ENCODE measurements at regions not wholly inside any gene's neighbourhood (a gene's known extent, or its start where the extent isn't known, plus 50 kb on each side); places are given as distances from the start of the nearest gene placed in this dataset.

DNA sequence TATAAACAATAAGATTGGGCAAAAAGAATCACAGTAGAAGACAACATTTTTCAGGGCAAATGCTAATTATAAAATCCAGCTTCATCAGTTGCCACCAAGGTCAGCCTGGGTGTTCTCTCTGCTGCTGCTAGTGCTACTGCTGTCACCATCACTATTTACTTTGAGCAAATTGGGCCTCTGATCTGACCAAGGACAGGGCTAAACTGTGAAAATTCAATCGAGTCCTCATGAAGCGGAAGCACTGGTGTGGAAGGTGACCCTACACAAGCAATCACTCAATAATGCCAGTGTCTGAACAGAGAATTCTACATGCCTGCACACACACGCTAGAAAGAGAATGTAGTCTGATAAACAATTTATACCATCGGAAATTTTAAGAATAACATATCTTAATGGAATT is 122.9 kb upstream of the TTC29 start (continued):
- TF ChIP-seq, protein P1, sequence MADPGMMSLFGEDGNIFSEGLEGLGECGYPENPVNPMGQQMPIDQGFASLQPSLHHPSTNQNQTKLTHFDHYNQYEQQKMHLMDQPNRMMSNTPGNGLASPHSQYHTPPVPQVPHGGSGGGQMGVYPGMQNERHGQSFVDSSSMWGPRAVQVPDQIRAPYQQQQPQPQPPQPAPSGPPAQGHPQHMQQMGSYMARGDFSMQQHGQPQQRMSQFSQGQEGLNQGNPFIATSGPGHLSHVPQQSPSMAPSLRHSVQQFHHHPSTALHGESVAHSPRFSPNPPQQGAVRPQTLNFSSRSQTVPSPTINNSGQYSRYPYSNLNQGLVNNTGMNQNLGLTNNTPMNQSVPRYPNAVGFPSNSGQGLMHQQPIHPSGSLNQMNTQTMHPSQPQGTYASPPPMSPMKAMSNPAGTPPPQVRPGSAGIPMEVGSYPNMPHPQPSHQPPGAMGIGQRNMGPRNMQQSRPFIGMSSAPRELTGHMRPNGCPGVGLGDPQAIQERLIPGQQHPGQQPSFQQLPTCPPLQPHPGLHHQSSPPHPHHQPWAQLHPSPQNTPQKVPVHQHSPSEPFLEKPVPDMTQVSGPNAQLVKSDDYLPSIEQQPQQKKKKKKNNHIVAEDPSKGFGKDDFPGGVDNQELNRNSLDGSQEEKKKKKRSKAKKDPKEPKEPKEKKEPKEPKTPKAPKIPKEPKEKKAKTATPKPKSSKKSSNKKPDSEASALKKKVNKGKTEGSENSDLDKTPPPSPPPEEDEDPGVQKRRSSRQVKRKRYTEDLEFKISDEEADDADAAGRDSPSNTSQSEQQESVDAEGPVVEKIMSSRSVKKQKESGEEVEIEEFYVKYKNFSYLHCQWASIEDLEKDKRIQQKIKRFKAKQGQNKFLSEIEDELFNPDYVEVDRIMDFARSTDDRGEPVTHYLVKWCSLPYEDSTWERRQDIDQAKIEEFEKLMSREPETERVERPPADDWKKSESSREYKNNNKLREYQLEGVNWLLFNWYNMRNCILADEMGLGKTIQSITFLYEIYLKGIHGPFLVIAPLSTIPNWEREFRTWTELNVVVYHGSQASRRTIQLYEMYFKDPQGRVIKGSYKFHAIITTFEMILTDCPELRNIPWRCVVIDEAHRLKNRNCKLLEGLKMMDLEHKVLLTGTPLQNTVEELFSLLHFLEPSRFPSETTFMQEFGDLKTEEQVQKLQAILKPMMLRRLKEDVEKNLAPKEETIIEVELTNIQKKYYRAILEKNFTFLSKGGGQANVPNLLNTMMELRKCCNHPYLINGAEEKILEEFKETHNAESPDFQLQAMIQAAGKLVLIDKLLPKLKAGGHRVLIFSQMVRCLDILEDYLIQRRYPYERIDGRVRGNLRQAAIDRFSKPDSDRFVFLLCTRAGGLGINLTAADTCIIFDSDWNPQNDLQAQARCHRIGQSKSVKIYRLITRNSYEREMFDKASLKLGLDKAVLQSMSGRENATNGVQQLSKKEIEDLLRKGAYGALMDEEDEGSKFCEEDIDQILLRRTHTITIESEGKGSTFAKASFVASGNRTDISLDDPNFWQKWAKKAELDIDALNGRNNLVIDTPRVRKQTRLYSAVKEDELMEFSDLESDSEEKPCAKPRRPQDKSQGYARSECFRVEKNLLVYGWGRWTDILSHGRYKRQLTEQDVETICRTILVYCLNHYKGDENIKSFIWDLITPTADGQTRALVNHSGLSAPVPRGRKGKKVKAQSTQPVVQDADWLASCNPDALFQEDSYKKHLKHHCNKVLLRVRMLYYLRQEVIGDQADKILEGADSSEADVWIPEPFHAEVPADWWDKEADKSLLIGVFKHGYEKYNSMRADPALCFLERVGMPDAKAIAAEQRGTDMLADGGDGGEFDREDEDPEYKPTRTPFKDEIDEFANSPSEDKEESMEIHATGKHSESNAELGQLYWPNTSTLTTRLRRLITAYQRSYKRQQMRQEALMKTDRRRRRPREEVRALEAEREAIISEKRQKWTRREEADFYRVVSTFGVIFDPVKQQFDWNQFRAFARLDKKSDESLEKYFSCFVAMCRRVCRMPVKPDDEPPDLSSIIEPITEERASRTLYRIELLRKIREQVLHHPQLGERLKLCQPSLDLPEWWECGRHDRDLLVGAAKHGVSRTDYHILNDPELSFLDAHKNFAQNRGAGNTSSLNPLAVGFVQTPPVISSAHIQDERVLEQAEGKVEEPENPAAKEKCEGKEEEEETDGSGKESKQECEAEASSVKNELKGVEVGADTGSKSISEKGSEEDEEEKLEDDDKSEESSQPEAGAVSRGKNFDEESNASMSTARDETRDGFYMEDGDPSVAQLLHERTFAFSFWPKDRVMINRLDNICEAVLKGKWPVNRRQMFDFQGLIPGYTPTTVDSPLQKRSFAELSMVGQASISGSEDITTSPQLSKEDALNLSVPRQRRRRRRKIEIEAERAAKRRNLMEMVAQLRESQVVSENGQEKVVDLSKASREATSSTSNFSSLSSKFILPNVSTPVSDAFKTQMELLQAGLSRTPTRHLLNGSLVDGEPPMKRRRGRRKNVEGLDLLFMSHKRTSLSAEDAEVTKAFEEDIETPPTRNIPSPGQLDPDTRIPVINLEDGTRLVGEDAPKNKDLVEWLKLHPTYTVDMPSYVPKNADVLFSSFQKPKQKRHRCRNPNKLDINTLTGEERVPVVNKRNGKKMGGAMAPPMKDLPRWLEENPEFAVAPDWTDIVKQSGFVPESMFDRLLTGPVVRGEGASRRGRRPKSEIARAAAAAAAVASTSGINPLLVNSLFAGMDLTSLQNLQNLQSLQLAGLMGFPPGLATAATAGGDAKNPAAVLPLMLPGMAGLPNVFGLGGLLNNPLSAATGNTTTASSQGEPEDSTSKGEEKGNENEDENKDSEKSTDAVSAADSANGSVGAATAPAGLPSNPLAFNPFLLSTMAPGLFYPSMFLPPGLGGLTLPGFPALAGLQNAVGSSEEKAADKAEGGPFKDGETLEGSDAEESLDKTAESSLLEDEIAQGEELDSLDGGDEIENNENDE (IDR thresholded peaks at IDR 0.05; ENCODE audit: insufficient replicate concordance, low read length), result no peak
- TF ChIP-seq, protein P2, sequence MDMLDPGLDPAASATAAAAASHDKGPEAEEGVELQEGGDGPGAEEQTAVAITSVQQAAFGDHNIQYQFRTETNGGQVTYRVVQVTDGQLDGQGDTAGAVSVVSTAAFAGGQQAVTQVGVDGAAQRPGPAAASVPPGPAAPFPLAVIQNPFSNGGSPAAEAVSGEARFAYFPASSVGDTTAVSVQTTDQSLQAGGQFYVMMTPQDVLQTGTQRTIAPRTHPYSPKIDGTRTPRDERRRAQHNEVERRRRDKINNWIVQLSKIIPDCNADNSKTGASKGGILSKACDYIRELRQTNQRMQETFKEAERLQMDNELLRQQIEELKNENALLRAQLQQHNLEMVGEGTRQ (IDR thresholded peaks at IDR 0.05; ENCODE audit: low read length), result no peak
- no peak for TF ChIP-seq TEAD4 (IDR thresholded peaks at IDR 0.05; ENCODE audit: low read depth, low read length)
- TF ChIP-seq SP2 (IDR thresholded peaks at IDR 0.05; ENCODE audit: low read length), result no peak
